GM12878 (cell line): ENCODE measurements at regions not wholly inside any gene's neighbourhood (a gene's known extent, or its start where the extent isn't known, plus 50 kb on each side); places are given as distances from the start of the nearest gene placed in this dataset.

Experiments used
- ASH2L ChIP-seq: fragments of 300-600, 200-600 bp; sonication (generic); IDR thresholded peaks from 2 replicates; pipeline ENCODE4 v1.6.1; 2017; ENCODE audit warnings: low read depth, mild to moderate bottlenecking, borderline replicate concordance
- CHD4 ChIP-seq: fragments of 200-600 bp; sonication (generic); IDR thresholded peaks from 2 replicates; pipeline ENCODE4 v1.6.1; 2016; ENCODE audit warnings: mild to moderate bottlenecking
- MYB ChIP-seq: fragments of 150-350 bp; IDR thresholded peaks from 2 replicates; pipeline ENCODE4 v1.6.1; 2014; ENCODE audit warnings: mild to moderate bottlenecking, low read depth, low read length, borderline replicate concordance
- MYC ChIP-seq: IDR thresholded peaks from 2 replicates; pipeline ENCODE4 v1.6.1; 2011; ENCODE audit warnings: mild to moderate bottlenecking, low read length, moderate library complexity, inconsistent platforms; ENCODE audit not compliant: insufficient read depth, insufficient replicate concordance, insufficient read length, severe bottlenecking
- NFXL1 ChIP-seq: fragments of 450-650 bp; IDR thresholded peaks from 2 replicates; pipeline ENCODE4 v1.6.1; 2017; ENCODE audit warnings: antibody characterized with exemption, mild to moderate bottlenecking, borderline replicate concordance
- POLR2A ChIP-seq: IDR thresholded peaks from 2 replicates; pipeline ENCODE4 v1.6.1; 2011; ENCODE audit warnings: low read depth, mild to moderate bottlenecking, low read length
- SREBF2 ChIP-seq: IDR thresholded peaks from 2 replicates; pipeline ENCODE4 v1.6.1; 2012; ENCODE audit warnings: mild to moderate bottlenecking, low read length
- TF ChIP-seq, protein P1 (sequence below): IDR thresholded peaks from 2 replicates; pipeline ENCODE4 v1.6.1; 2012; ENCODE audit warnings: improper control_type of control experiment, low read depth, low read length; ENCODE audit not compliant: insufficient replicate concordance
- TF ChIP-seq, protein P2 (sequence below): fragments of 450-650 bp; IDR thresholded peaks from 2 replicates; pipeline ENCODE4 v1.6.1; 2016; ENCODE audit warnings: mild to moderate bottlenecking
- TF ChIP-seq, protein P3 (sequence below): fragments of 450-650 bp; formaldehyde crosslinking; IDR thresholded peaks from 2 replicates; pipeline ENCODE4 v1.4.0; 2022; ENCODE audit warnings: mild to moderate bottlenecking, moderate library complexity

DNA sequence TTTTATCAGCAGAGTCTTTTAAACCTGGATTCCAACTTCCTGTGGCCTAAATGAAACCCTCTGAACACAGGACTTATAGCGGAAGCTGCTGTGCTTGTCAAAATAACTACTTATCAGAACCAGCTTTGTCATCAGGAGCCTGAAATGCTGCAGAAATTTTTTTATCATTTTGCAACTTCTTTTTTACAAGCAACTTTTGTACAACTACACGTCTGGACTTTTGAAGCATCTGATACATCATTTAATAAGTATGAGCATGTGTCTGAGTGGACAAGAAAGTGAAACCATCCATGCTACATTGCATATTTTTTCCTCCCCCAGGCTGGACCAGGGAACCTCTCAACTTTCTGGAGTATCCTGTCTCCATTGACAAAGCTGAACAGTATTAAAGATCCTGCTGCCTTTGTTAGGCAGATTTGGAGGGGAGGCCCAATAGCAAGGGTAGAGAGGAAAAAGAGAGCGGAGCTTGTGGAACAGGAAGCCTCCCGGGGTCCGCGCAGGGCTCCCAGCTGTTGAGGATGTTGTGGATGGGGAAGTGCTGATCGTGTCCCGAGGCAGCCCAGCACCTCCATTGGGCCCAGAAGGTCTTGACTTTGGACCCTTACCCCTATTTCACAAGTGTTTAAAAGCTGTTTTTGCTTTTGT, 196.6 kb downstream of the MSX2 start (continued):
- TF ChIP-seq, protein P1, sequence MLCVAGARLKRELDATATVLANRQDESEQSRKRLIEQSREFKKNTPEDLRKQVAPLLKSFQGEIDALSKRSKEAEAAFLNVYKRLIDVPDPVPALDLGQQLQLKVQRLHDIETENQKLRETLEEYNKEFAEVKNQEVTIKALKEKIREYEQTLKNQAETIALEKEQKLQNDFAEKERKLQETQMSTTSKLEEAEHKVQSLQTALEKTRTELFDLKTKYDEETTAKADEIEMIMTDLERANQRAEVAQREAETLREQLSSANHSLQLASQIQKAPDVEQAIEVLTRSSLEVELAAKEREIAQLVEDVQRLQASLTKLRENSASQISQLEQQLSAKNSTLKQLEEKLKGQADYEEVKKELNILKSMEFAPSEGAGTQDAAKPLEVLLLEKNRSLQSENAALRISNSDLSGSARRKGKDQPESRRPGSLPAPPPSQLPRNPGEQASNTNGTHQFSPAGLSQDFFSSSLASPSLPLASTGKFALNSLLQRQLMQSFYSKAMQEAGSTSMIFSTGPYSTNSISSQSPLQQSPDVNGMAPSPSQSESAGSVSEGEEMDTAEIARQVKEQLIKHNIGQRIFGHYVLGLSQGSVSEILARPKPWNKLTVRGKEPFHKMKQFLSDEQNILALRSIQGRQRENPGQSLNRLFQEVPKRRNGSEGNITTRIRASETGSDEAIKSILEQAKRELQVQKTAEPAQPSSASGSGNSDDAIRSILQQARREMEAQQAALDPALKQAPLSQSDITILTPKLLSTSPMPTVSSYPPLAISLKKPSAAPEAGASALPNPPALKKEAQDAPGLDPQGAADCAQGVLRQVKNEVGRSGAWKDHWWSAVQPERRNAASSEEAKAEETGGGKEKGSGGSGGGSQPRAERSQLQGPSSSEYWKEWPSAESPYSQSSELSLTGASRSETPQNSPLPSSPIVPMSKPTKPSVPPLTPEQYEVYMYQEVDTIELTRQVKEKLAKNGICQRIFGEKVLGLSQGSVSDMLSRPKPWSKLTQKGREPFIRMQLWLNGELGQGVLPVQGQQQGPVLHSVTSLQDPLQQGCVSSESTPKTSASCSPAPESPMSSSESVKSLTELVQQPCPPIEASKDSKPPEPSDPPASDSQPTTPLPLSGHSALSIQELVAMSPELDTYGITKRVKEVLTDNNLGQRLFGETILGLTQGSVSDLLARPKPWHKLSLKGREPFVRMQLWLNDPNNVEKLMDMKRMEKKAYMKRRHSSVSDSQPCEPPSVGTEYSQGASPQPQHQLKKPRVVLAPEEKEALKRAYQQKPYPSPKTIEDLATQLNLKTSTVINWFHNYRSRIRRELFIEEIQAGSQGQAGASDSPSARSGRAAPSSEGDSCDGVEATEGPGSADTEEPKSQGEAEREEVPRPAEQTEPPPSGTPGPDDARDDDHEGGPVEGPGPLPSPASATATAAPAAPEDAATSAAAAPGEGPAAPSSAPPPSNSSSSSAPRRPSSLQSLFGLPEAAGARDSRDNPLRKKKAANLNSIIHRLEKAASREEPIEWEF, result no peak
- TF ChIP-seq NFXL1, result no peak
- TF ChIP-seq, protein P2, sequence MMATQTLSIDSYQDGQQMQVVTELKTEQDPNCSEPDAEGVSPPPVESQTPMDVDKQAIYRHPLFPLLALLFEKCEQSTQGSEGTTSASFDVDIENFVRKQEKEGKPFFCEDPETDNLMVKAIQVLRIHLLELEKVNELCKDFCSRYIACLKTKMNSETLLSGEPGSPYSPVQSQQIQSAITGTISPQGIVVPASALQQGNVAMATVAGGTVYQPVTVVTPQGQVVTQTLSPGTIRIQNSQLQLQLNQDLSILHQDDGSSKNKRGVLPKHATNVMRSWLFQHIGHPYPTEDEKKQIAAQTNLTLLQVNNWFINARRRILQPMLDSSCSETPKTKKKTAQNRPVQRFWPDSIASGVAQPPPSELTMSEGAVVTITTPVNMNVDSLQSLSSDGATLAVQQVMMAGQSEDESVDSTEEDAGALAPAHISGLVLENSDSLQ, result no peak
- no peak for TF ChIP-seq SREBF2
- TF ChIP-seq, protein P3, sequence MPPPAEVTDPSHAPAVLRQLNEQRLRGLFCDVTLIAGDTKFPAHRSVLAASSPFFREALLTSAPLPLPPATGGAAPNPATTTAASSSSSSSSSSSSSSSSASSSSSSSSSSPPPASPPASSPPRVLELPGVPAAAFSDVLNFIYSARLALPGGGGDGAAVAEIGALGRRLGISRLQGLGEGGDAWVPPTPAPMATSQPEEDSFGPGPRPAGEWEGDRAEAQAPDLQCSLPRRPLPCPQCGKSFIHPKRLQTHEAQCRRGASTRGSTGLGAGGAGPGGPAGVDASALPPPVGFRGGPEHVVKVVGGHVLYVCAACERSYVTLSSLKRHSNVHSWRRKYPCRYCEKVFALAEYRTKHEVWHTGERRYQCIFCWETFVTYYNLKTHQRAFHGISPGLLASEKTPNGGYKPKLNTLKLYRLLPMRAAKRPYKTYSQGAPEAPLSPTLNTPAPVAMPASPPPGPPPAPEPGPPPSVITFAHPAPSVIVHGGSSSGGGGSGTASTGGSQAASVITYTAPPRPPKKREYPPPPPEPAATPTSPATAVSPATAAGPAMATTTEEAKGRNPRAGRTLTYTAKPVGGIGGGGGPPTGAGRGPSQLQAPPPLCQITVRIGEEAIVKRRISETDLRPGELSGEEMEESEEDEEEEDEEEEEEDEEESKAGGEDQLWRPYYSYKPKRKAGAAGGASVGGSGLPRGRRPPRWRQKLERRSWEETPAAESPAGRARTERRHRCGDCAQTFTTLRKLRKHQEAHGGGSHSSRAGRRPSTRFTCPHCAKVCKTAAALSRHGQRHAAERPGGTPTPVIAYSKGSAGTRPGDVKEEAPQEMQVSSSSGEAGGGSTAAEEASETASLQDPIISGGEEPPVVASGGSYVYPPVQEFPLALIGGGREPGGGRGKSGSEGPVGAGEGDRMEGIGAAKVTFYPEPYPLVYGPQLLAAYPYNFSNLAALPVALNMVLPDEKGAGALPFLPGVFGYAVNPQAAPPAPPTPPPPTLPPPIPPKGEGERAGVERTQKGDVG (CRISPR knock-in tag), result no peak
- TF ChIP-seq CHD4, result no peak
- TF ChIP-seq MYB, result no peak
- no peak for TF ChIP-seq MYC
- TF ChIP-seq POLR2A, result no peak
- no peak for TF ChIP-seq ASH2L
